Progenitor cell of endocrine pancreas (in vitro differentiated cells): ENCODE measurements at regions not wholly inside any gene's neighbourhood (a gene's known extent, or its start where the extent isn't known, plus 50 kb on each side); places are given as distances from the start of the nearest gene placed in this dataset.

ENCODE experiments used
- DNase-seq: peaks from one replicate; pipeline ENCODE4 v3.0.0; 2021; ENCODE audit warnings: low spot score; ENCODE audit not compliant: unreplicated experiment
- H3K27ac Mint-ChIP-seq: 2 replicates; pipeline ENCODE4 v1.8.0; 2021; ENCODE audit warnings: mild to moderate bottlenecking, moderate library complexity, mixed read lengths
- H3K27me3 Mint-ChIP-seq: 2 replicates; pipeline ENCODE4 v1.8.0; 2021; ENCODE audit warnings: mixed read lengths
- H3K36me3 Mint-ChIP-seq: 2 replicates; pipeline ENCODE4 v1.8.0; 2022; ENCODE audit warnings: mixed read lengths; ENCODE audit not compliant: insufficient read depth
- H3K4me1 Mint-ChIP-seq: 2 replicates; pipeline ENCODE4 v1.8.0; 2021; ENCODE audit warnings: low read depth, mixed read lengths
- H3K4me3 Mint-ChIP-seq: 2 replicates; pipeline ENCODE4 v1.8.0; 2021; ENCODE audit warnings: low read depth, mild to moderate bottlenecking, moderate library complexity, mixed read lengths
- H3K9me3 Mint-ChIP-seq: 2 replicates; pipeline ENCODE4 v1.8.0; 2021; ENCODE audit warnings: low read depth, mixed read lengths
- CTCF ChIP-seq: fragments of 200-600 bp; sonication (generic); IDR thresholded peaks from one replicate; pipeline ENCODE4 v1.5.0; 2021; ENCODE audit warnings: antibody characterized with exemption, mild to moderate bottlenecking; ENCODE audit not compliant: unreplicated experiment

GRCh38 chr6:166716910-166717617 is 90.0 kb upstream of the RPS6KA2 start:
- peaks cover 46% of the 10 kb centered on the region for H3K27me3 Mint-ChIP-seq
- no peaks in the 10 kb centered on the region for H3K9me3 Mint-ChIP-seq
- TF ChIP-seq CTCF = no peak
- H3K4me3 Mint-ChIP-seq = no peak overlapping the region
- no peak for DNase-seq
- no peak overlapping the region for H3K27ac Mint-ChIP-seq
- no peaks in the 10 kb centered on the region for H3K4me1 Mint-ChIP-seq
- H3K36me3 Mint-ChIP-seq = no peaks in the 10 kb centered on the region

GRCh38 chr6:166715992-166716391 is 88.9 kb upstream of the RPS6KA2 start:
- H3K4me3 Mint-ChIP-seq = no peak overlapping the region
- H3K9me3 Mint-ChIP-seq = peaks cover 4% of the 10 kb centered on the region
- DNase-seq = no peak
- TF ChIP-seq CTCF = no peak
- no peaks in the 10 kb centered on the region for H3K36me3 Mint-ChIP-seq
- no peaks in the 10 kb centered on the region for H3K4me1 Mint-ChIP-seq
- no peak overlapping the region for H3K27ac Mint-ChIP-seq
- H3K27me3 Mint-ChIP-seq = peaks cover 35% of the 10 kb centered on the region

GRCh38 chr6:166715065-166715464 is 88.0 kb upstream of the RPS6KA2 start:
- no peak overlapping the region for H3K27ac Mint-ChIP-seq
- no peaks in the 10 kb centered on the region for H3K4me1 Mint-ChIP-seq
- no peak for DNase-seq
- no peak overlapping the region for H3K4me3 Mint-ChIP-seq
- peaks cover 26% of the 10 kb centered on the region for H3K27me3 Mint-ChIP-seq
- H3K9me3 Mint-ChIP-seq = peaks cover 4% of the 10 kb centered on the region
- TF ChIP-seq CTCF = no peak
- no peaks in the 10 kb centered on the region for H3K36me3 Mint-ChIP-seq

- no peak for DNase-seq
- Mint-ChIP-seq H3K27ac (no peak overlapping the region), H3K9me3 (peaks cover 4% of the 10 kb centered on the region), H3K4me3 (no peak overlapping the region), H3K4me1 (no peaks in the 10 kb centered on the region), H3K27me3 (peaks cover 25% of the 10 kb centered on the region), H3K36me3 (no peaks in the 10 kb centered on the region)
- TF ChIP-seq CTCF = no peak
These were observed 87.5 kb upstream of the RPS6KA2 start for GRCh38 chr6:166714581-166714980.

GRCh38 chr6:166714187-166714510 is 87.1 kb upstream of the RPS6KA2 start:
- no peak for TF ChIP-seq CTCF
- H3K36me3 Mint-ChIP-seq = no peaks in the 10 kb centered on the region
- H3K4me1 Mint-ChIP-seq = no peaks in the 10 kb centered on the region
- peaks cover 4% of the 10 kb centered on the region for H3K9me3 Mint-ChIP-seq
- H3K27ac Mint-ChIP-seq = no peak overlapping the region
- H3K4me3 Mint-ChIP-seq = no peak overlapping the region
- DNase-seq = no peak
- peaks cover 22% of the 10 kb centered on the region for H3K27me3 Mint-ChIP-seq
